Ishikawa (cell line): ENCODE measurements at regions not wholly inside any gene's neighbourhood (a gene's known extent, or its start where the extent isn't known, plus 50 kb on each side); places are given as distances from the start of the nearest gene placed in this dataset.

ENCODE experiments used
- CREB1 ChIP-seq: IDR thresholded peaks from 2 replicates; pipeline ENCODE4 v1.6.1; 2012; ENCODE audit warnings: low read depth
- EGR1 ChIP-seq: IDR thresholded peaks from 2 replicates; pipeline ENCODE4 v1.6.1; 2012
- EP300 ChIP-seq: IDR thresholded peaks from 2 replicates; pipeline ENCODE4 v1.6.1; 2012; ENCODE audit warnings: borderline replicate concordance
- FOXM1 ChIP-seq: IDR thresholded peaks from 2 replicates; pipeline ENCODE4 v1.6.1; 2012; ENCODE audit warnings: low read depth, borderline replicate concordance
- NFIC ChIP-seq: IDR thresholded peaks from 2 replicates; pipeline ENCODE4 v1.6.1; 2012
- RAD21 ChIP-seq: IDR thresholded peaks from 2 replicates; pipeline ENCODE4 v1.6.1; 2012; ENCODE audit warnings: low read depth
- TAF1 ChIP-seq: IDR thresholded peaks from 2 replicates; pipeline ENCODE4 v1.6.1; 2012; ENCODE audit warnings: low read depth, mild to moderate bottlenecking
- TCF12 ChIP-seq: IDR thresholded peaks from 2 replicates; pipeline ENCODE4 v1.6.1; 2012; ENCODE audit warnings: low read depth
- TEAD4 ChIP-seq: IDR thresholded peaks from 2 replicates; pipeline ENCODE4 v1.6.1; 2012
- YY1 ChIP-seq: IDR thresholded peaks from 2 replicates; pipeline ENCODE4 v1.6.1; 2012; ENCODE audit warnings: low read depth
- ZBTB7A ChIP-seq: IDR thresholded peaks from 2 replicates; pipeline ENCODE4 v1.6.1; 2012; ENCODE audit warnings: low read depth
- TF ChIP-seq, protein P1 (sequence below): IDR thresholded peaks from 2 replicates; pipeline ENCODE4 v1.6.1; 2012; ENCODE audit warnings: low read depth, mild to moderate bottlenecking
- TF ChIP-seq, protein P2 (sequence below): IDR thresholded peaks from 2 replicates; pipeline ENCODE4 v1.6.1; 2012
- TF ChIP-seq, protein P3 (sequence below): IDR thresholded peaks from 2 replicates; pipeline ENCODE4 v1.6.1; 2012

DNA sequence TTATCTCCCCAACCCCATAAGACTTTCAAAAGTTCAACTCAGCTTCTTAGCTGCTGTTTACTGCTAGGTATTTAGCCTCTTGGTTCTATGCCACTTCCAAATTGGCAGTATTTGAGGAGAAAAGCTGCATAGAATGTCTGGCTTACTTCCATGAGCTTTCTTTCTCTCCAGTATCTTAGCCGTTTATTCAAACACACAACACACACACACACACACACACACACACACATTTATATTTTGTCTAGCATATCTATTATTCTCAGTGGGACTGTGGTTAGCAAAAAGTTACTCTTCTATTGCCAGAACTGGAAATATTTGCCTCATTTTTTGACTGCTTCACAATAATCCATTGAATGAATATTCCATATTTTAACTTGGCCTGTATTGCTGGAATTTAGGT, 634.2 kb upstream of the IMPG1 start:
- no peak for TF ChIP-seq YY1
- no peak for TF ChIP-seq TAF1
- TF ChIP-seq, protein P1, sequence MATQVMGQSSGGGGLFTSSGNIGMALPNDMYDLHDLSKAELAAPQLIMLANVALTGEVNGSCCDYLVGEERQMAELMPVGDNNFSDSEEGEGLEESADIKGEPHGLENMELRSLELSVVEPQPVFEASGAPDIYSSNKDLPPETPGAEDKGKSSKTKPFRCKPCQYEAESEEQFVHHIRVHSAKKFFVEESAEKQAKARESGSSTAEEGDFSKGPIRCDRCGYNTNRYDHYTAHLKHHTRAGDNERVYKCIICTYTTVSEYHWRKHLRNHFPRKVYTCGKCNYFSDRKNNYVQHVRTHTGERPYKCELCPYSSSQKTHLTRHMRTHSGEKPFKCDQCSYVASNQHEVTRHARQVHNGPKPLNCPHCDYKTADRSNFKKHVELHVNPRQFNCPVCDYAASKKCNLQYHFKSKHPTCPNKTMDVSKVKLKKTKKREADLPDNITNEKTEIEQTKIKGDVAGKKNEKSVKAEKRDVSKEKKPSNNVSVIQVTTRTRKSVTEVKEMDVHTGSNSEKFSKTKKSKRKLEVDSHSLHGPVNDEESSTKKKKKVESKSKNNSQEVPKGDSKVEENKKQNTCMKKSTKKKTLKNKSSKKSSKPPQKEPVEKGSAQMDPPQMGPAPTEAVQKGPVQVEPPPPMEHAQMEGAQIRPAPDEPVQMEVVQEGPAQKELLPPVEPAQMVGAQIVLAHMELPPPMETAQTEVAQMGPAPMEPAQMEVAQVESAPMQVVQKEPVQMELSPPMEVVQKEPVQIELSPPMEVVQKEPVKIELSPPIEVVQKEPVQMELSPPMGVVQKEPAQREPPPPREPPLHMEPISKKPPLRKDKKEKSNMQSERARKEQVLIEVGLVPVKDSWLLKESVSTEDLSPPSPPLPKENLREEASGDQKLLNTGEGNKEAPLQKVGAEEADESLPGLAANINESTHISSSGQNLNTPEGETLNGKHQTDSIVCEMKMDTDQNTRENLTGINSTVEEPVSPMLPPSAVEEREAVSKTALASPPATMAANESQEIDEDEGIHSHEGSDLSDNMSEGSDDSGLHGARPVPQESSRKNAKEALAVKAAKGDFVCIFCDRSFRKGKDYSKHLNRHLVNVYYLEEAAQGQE, result no peak
- no peak for TF ChIP-seq RAD21
- TF ChIP-seq CREB1, result no peak
- no peak for TF ChIP-seq EP300
- TF ChIP-seq EGR1, result no peak
- TF ChIP-seq, protein P2, sequence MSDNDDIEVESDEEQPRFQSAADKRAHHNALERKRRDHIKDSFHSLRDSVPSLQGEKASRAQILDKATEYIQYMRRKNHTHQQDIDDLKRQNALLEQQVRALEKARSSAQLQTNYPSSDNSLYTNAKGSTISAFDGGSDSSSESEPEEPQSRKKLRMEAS, result no peak
- no peak for TF ChIP-seq TEAD4
- no peak for TF ChIP-seq NFIC
- TF ChIP-seq TCF12, result no peak
- no peak for TF ChIP-seq FOXM1
- TF ChIP-seq ZBTB7A, result no peak
- TF ChIP-seq, protein P3, sequence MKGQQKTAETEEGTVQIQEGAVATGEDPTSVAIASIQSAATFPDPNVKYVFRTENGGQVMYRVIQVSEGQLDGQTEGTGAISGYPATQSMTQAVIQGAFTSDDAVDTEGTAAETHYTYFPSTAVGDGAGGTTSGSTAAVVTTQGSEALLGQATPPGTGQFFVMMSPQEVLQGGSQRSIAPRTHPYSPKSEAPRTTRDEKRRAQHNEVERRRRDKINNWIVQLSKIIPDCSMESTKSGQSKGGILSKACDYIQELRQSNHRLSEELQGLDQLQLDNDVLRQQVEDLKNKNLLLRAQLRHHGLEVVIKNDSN, result no peak
